Psoas muscle (tissue), 7 donors: ENCODE measurements at regions not wholly inside any gene's neighbourhood (a gene's known extent, or its start where the extent isn't known, plus 50 kb on each side); places are given as distances from the start of the nearest gene placed in this dataset.

Experiments
- ATAC-seq, 4 donors: fragments of 200-7000 bp; cut with Tn5 transposase; one replicate each; pipeline ENCODE4 v1.9.1; 2020; ENCODE audit warnings: moderate library complexity in 3 of 4, mild to moderate bottlenecking in 2 of 4
- DNase-seq, 2 donors: peaks; one replicate each; pipeline ENCODE4 v3.0.0-alpha.2; 2020
- H3K27ac ChIP-seq: fragments of 200-600 bp; one replicate; pipeline ENCODE4 v1.8.0; 2022
- H3K27me3 ChIP-seq, 3 donors: fragments of 200-600 bp in 1 of 3; one replicate each; pipeline versions ENCODE4 v1.6.1 to v1.8.0; 2013 to 2022; ENCODE audit warnings: low read length in 2 of 3, mild to moderate bottlenecking in 2 of 3, moderate library complexity in 1 of 3; ENCODE audit not compliant: insufficient read depth in 3 of 3
- H3K36me3 ChIP-seq, 2 donors: fragments of 200-600 bp in 1 of 2; one replicate each; pipeline versions ENCODE4 v1.6.1 to v1.8.0; 2013 to 2022; ENCODE audit warnings: low read depth in 1 of 2, mild to moderate bottlenecking in 1 of 2, moderate library complexity in 1 of 2; ENCODE audit not compliant: insufficient read depth in 1 of 2
- H3K4me1 ChIP-seq: fragments of 200-600 bp; one replicate; pipeline ENCODE4 v1.8.0; 2022
- H3K4me3 ChIP-seq: fragments of 200-600 bp; one replicate; pipeline ENCODE4 v1.8.0; 2022; ENCODE audit warnings: mild to moderate bottlenecking
- H3K9me3 ChIP-seq: fragments of 200-600 bp; one replicate; pipeline ENCODE4 v1.8.0; 2022
- CTCF ChIP-seq: fragments of 200-600 bp; IDR thresholded peaks from one replicate; pipeline ENCODE4 v1.8.0; 2022; ENCODE audit warnings: antibody characterized with exemption
- WGBS, 3 donors: extraction: QIAGEN DNeasy Blood & Tissue Kit; methylation state at CpG; one replicate each; pipeline versions ENCODE4 v1.1.6 to v1.1.7; 2013; 5-methylcytosine and 5-hydroxymethylcytosine counted together
- intact Hi-C, 2 donors: fragments of 100-400 bp; cut with DNase I; formaldehyde crosslinking; loops; one replicate each; pipeline versions ENCODE4 v1.11.0 to v1.14.2; 2022
- donor health status: healthy with polysubstance abuse.
- donor health status: DM: no; HTN: no; CAD: no; lungs with moderate emphysema.
- donor health status: Bipolar disorder and iron deficiency.
- donor health status: healthy.
- donor health status: DM: yes; HTN: yes; CAD: no.
- donor health status: DM: no; HTN: no; CAD: no.
- donor health status: DM: yes; HTN: yes; CAD: no.

- DNase-seq (no peak), ATAC-seq (no peak)
- Histone ChIP-seq H3K27ac (no peak overlapping the region), H3K9me3 (no peaks in the 10 kb centered on the region), H3K36me3 (no peaks in the 10 kb centered on the region), H3K4me3 (no peak overlapping the region), H3K4me1 (no peaks in the 10 kb centered on the region), H3K27me3 (no peaks in the 10 kb centered on the region)
- intact Hi-C loops = no loop called here
- WGBS, 3 donors = 84 to 90% (median 84%) methylated on average over 10 of the region's 10 CpGs
- TF ChIP-seq CTCF = no peak
These were observed 166.3 kb upstream of the HDAC4 start for GRCh38 chr2:239566995-239567568.

- DNase-seq = no peak
- WGBS, 3 donors = 92 to 94% (median 92%) methylated on average over 15 of the region's 15 CpGs
- intact Hi-C loops = no loop called here
- H3K4me1 ChIP-seq = no peaks in the 10 kb centered on the region
- no peaks in the 10 kb centered on the region for H3K36me3 ChIP-seq
- no peaks in the 10 kb centered on the region for H3K27me3 ChIP-seq
- H3K9me3 ChIP-seq = no peaks in the 10 kb centered on the region
- no peak overlapping the region for H3K27ac ChIP-seq
- no peak overlapping the region for H3K4me3 ChIP-seq
- ATAC-seq = no peak
- TF ChIP-seq CTCF = no peak
These were observed 165.6 kb upstream of the HDAC4 start for GRCh38 chr2:239566162-239566994.

GRCh38 chr2:239564587-239564986 lies 163.8 kb upstream of the HDAC4 start:
- DNase-seq = no peak
- 91 to 94% (median 93%) methylated on average over 10 of the region's 10 CpGs for WGBS, 3 donors
- H3K9me3 ChIP-seq = no peaks in the 10 kb centered on the region
- ATAC-seq = no peak
- no peak overlapping the region for H3K27ac ChIP-seq
- H3K27me3 ChIP-seq = no peaks in the 10 kb centered on the region
- TF ChIP-seq CTCF = no peak
- intact Hi-C loops = no loop called here
- no peak overlapping the region for H3K4me3 ChIP-seq
- H3K4me1 ChIP-seq = no peaks in the 10 kb centered on the region
- H3K36me3 ChIP-seq = no peaks in the 10 kb centered on the region

GRCh38 chr2:239563561-239563960 lies 162.7 kb upstream of the HDAC4 start:
- no peak for ATAC-seq
- no peaks in the 10 kb centered on the region for H3K36me3 ChIP-seq
- H3K4me3 ChIP-seq = no peak overlapping the region
- no peaks in the 10 kb centered on the region for H3K4me1 ChIP-seq
- H3K27ac ChIP-seq = no peak overlapping the region
- no peak for DNase-seq
- H3K9me3 ChIP-seq = no peaks in the 10 kb centered on the region
- 89 to 92% (median 91%) methylated on average over 8 to 9 of the region's 9 CpGs for WGBS, 3 donors
- TF ChIP-seq CTCF = no peak
- intact Hi-C loops = no loop called here
- H3K27me3 ChIP-seq = no peaks in the 10 kb centered on the region
